Fibroblast of villous mesenchyme (primary cell): ENCODE measurements at regions not wholly inside any gene's neighbourhood (a gene's known extent, or its start where the extent isn't known, plus 50 kb on each side); places are given as distances from the start of the nearest gene placed in this dataset.
"Not testable (repeated sequence)": the region's sequence is repeated elsewhere in the genome, so short reads cannot be mapped to it uniquely, and the experiment has no call there.

Source experiments
- DNase-seq: peaks from one replicate; pipeline ENCODE4 v3.0.0-alpha.2; 2010; ENCODE audit warnings: low read depth
- H3K4me3 ChIP-seq: 2 replicates; pipeline ENCODE4 v1.5.1; 2011; ENCODE audit warnings: low read depth, mild to moderate bottlenecking, low read length
- CTCF ChIP-seq: IDR thresholded peaks from 2 replicates; pipeline ENCODE4 v1.5.1; 2012; ENCODE audit warnings: low read depth, mild to moderate bottlenecking, low read length; ENCODE audit not compliant: insufficient read depth

DNA sequence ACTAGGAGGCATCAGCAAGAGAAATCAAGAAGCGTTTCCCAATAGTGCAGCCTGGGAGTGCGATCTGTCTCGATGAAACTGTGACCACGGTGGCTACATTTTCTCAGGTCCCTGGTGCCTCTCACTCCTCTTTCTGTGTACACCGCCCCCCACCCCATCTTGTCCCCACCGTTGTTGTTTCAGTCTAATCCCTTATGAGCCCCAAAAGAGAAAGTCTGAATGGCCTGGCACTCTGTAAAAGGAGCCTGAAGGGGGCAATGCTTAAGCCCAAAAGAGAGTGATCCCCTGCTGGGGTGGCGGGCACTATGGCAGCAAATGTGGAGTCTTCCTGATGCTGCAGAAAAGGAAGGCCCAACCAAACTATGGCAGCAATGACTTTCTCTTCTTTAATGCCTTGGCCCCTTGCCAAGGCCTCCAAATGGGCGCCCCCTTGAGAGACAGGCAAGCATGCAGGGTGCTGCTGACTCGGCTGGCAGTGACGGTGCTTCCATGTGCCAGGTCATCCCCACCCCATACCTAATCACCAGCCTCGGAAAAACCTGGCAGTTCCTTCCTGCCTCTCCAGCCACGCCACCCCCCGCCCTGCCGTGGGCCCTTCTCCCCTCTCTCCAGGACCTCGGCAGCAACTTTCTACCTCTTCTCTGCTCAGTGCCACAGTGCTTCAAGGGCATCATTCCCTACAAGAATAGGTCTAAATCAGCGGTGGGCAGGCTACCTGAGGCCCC is 123.0 kb downstream of the CYP26B1 start:
- H3K4me3 ChIP-seq, result no peak overlapping the region
- no peak for DNase-seq
- TF ChIP-seq CTCF, result no peak

GRCh38 chr2:72023678-72024390 is 123.8 kb downstream of the CYP26B1 start:
- TF ChIP-seq CTCF, result no peak
- H3K4me3 ChIP-seq, result no peak overlapping the region
- no peak for DNase-seq

- DNase-seq, H3K4me3 ChIP-seq: not testable (repeated sequence)
Measured at GRCh38 chr2:72021371-72021770, 126.3 kb downstream of the CYP26B1 start.

DNA sequence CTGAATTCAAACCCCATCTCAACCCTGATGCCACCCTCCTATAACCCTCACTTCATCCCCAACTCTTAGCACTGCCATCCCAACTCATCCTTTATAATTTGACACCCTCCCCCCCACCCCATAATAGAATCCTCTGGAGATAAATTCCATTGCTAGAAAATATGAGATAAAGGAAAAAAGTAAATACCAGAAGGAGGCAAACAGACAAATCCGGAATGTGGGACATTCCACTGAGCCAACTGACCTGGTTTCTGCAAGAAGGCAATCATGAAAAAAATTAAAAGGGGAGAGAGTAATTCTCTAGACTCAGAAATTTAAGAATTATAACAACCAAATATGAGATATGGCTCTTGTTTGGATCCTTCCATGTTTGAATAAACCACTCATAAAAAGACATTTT is 132.4 kb downstream of the CYP26B1 start:
- no peak for DNase-seq
- TF ChIP-seq CTCF, result no peak
- H3K4me3 ChIP-seq, result no peak overlapping the region

DNA sequence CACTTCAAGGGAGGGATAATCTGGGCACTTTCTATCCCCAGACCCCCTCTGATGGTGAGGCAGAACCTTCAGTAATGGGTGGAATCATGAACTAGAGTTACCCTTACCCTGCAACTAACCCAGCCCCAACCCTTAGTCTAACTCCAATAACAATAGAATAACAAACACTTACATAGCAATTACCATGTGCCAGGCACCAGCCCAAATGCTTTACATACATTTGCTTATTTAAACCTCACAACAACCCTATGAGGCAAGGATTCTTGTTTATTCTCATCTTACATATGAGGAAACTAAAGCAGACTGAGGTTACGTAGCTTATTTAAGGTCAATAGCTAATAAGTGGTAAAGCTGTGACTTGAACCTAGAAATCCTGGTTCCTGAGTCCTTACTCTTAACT is 132.8 kb downstream of the CYP26B1 start:
- TF ChIP-seq CTCF, result no peak
- no peak overlapping the region for H3K4me3 ChIP-seq
- no peak for DNase-seq

DNA sequence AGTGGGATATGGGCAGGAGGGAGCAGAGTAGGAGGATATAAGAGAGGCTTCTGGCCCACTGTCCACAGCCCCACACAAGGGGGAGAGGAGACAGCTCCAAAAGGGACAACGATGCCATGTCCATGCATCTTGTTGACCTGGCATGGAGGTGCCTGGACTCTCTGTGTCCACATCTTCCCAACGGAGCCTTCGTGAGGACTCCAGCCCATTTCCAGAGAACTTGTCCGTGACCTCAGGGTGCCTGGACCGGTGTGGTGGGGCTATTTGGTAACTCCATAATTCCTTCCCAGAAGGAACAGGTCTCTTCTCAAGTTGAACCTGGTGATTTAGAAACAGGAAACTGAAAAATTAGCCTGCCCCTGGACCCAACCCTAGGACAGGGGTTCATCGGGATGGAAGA is 133.9 kb downstream of the CYP26B1 start:
- H3K4me3 ChIP-seq, result no peak overlapping the region
- no peak for DNase-seq
- no peak for TF ChIP-seq CTCF

DNA sequence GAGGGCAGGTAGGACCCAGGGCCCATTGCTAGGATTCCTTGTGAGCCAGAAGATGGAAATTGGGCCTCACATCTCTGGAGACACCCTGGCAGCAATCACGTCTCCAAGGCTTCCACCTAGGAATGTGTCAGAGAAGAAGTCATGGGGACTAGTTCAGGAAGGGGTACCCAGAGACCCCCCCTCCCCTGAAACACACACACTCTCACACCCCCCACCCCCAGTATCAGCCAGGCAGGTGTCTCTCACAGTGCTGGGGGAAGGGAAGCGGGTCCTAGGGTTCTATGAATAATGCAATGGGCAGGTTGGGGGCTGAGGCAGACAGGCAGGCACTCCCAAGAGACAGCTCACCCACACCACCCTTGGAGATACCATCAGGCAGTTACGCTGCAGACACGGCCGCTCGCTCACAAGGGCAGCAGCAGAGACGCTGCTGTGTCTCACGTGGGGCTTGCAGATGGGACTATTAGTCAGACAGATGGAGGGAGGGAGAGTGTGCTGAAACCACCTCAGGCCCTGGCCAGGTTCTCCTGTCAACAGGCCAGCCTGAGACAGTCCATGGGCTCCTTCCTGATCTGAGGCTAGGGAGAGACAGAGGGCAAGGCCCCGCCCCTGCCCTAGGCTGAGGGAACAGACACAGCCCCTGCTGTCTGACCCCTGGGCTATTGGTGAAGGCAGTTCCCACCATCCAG is 134.6 kb downstream of the CYP26B1 start:
- DNase-seq, result no peak
- no peak overlapping the region for H3K4me3 ChIP-seq
- TF ChIP-seq CTCF, result no peak
